H9 (cell line): ENCODE measurements at regions not wholly inside any gene's neighbourhood (a gene's known extent, or its start where the extent isn't known, plus 50 kb on each side); places are given as distances from the start of the nearest gene placed in this dataset.

Source experiments
- DNase-seq: peaks from one replicate; pipeline ENCODE4 v3.0.0-alpha.2; 2017
- H2AFZ ChIP-seq: one replicate; pipeline ENCODE4 v1.6.1; 2013; ENCODE audit warnings: mild to moderate bottlenecking, low read length, control low read depth, moderate library complexity
- H2AK5ac ChIP-seq: 2 replicates; pipeline ENCODE4 v1.6.1; 2013; ENCODE audit warnings: low read length, control low read depth, mixed read lengths; ENCODE audit not compliant: insufficient read length
- H2BK120ac ChIP-seq: one replicate; pipeline ENCODE4 v1.6.1; 2013; ENCODE audit warnings: low read depth, mild to moderate bottlenecking, low read length, control low read depth, inconsistent platforms; ENCODE audit not compliant: poor library complexity, severe bottlenecking
- H2BK12ac ChIP-seq: 2 replicates; pipeline ENCODE4 v1.6.1; 2013; ENCODE audit warnings: low read length, control low read depth, mixed read lengths, low read depth; ENCODE audit not compliant: insufficient read length
- H2BK15ac ChIP-seq: 2 replicates; pipeline ENCODE4 v1.6.1; 2013; ENCODE audit warnings: low read depth, low read length, control low read depth
- H2BK20ac ChIP-seq: one replicate; pipeline ENCODE4 v1.6.1; 2013; ENCODE audit warnings: low read depth, mild to moderate bottlenecking, low read length, control low read depth, inconsistent platforms; ENCODE audit not compliant: poor library complexity, severe bottlenecking
- H2BK5ac ChIP-seq: 2 replicates; pipeline ENCODE4 v1.6.1; 2013; ENCODE audit warnings: low read length, control low read depth, mixed read lengths; ENCODE audit not compliant: insufficient read length
- H3K14ac ChIP-seq: 2 replicates; pipeline ENCODE4 v1.6.1; 2013; ENCODE audit warnings: low read length, control low read depth; ENCODE audit not compliant: insufficient read depth
- H3K18ac ChIP-seq: 2 replicates; pipeline ENCODE4 v1.6.1; 2013; ENCODE audit warnings: low read depth, mild to moderate bottlenecking, mixed read lengths, low read length, control low read depth; ENCODE audit not compliant: insufficient read length
- H3K23ac ChIP-seq: 2 replicates; pipeline ENCODE4 v1.6.1; 2013; ENCODE audit warnings: low read length, control low read depth, mixed read lengths, low read depth; ENCODE audit not compliant: insufficient read length
- H3K23me2 ChIP-seq: 2 replicates; pipeline ENCODE4 v1.6.1; 2013; ENCODE audit warnings: low read depth, mild to moderate bottlenecking, mixed read lengths, low read length, control low read depth; ENCODE audit not compliant: insufficient read length, poor library complexity, severe bottlenecking
- H3K27ac ChIP-seq: 2 replicates; pipeline ENCODE4 v1.5.1; 2013; ENCODE audit warnings: low read length, control low read depth, mixed read lengths, low read depth; ENCODE audit not compliant: insufficient read length
- H3K27me3 ChIP-seq: 2 replicates; pipeline ENCODE4 v1.6.1; 2013; ENCODE audit warnings: low read length, control low read depth, inconsistent platforms; ENCODE audit not compliant: insufficient read depth
- H3K4ac ChIP-seq: 2 replicates; pipeline ENCODE4 v1.6.1; 2013; ENCODE audit warnings: low read depth, mild to moderate bottlenecking, control low read depth, inconsistent platforms, low read length, moderate library complexity
- H3K4me1 ChIP-seq: 2 replicates; pipeline ENCODE4 v1.6.1; 2013; ENCODE audit warnings: low read length, control low read depth, inconsistent platforms; ENCODE audit not compliant: insufficient read depth
- H3K4me2 ChIP-seq: 2 replicates; pipeline ENCODE4 v1.6.1; 2013; ENCODE audit warnings: low read length, control low read depth, mixed read lengths; ENCODE audit not compliant: insufficient read length, insufficient read depth
- H3K56ac ChIP-seq: 2 replicates; pipeline ENCODE4 v1.6.1; 2013; ENCODE audit warnings: low read depth, mild to moderate bottlenecking, mixed read lengths, low read length, control low read depth; ENCODE audit not compliant: insufficient read length
- H3K79me1 ChIP-seq: 2 replicates; pipeline ENCODE4 v1.6.1; 2013; ENCODE audit warnings: low read depth, mild to moderate bottlenecking, moderate library complexity, low read length, control low read depth, inconsistent platforms; ENCODE audit not compliant: insufficient read depth, poor library complexity, severe bottlenecking
- H3K79me2 ChIP-seq: 2 replicates; pipeline ENCODE4 v1.6.1; 2013; ENCODE audit warnings: low read length, control low read depth, inconsistent platforms; ENCODE audit not compliant: insufficient read depth
- H3K9ac ChIP-seq: 2 replicates; pipeline ENCODE4 v1.6.1; 2013; ENCODE audit warnings: low read length, control low read depth, mixed read lengths; ENCODE audit not compliant: insufficient read length; ENCODE audit errors: extremely low read depth
- H3K9me3 ChIP-seq: one replicate; pipeline ENCODE4 v1.6.1; 2013; ENCODE audit warnings: low read depth, low read length, inconsistent platforms; ENCODE audit not compliant: control insufficient read depth
- H3T11ph ChIP-seq: one replicate; pipeline ENCODE4 v1.6.1; 2013; ENCODE audit warnings: mild to moderate bottlenecking, low read length, control low read depth, inconsistent platforms
- H4K20me1 ChIP-seq: one replicate; pipeline ENCODE4 v1.6.1; 2013; ENCODE audit not compliant: control insufficient read depth, insufficient read length, insufficient read depth
- H4K5ac ChIP-seq: 2 replicates; pipeline ENCODE4 v1.6.1; 2013; ENCODE audit warnings: low read depth, mild to moderate bottlenecking, mixed read lengths, low read length, control low read depth; ENCODE audit not compliant: insufficient read length
- H4K8ac ChIP-seq: replicated peaks from 2 replicates; pipeline ENCODE4 v1.6.1; 2013; ENCODE audit warnings: low read length, control low read depth, mixed read lengths, low read depth; ENCODE audit not compliant: insufficient read length
- H4K91ac ChIP-seq: 2 replicates; pipeline ENCODE4 v1.6.1; 2013; ENCODE audit warnings: low read depth, mild to moderate bottlenecking, moderate library complexity, mixed read lengths, low read length, control low read depth; ENCODE audit not compliant: insufficient read length
- H3K27ac Mint-ChIP-seq, 3 experiments: 2 replicates in 2 of 3; 3 replicates in 1 of 3; pipeline ENCODE4 v1.8.0; 2020 to 2021; ENCODE audit warnings: mixed read lengths in 3 of 3, mild to moderate bottlenecking in 1 of 3, moderate library complexity in 1 of 3
- H3K27me3 Mint-ChIP-seq: 2 replicates; pipeline ENCODE4 v1.8.0; 2021; ENCODE audit warnings: low read depth, mild to moderate bottlenecking, moderate library complexity, mixed read lengths
- H3K36me3 Mint-ChIP-seq, 3 experiments: 2 replicates in 2 of 3; 3 replicates in 1 of 3; pipeline ENCODE4 v1.8.0; 2020 to 2021; ENCODE audit warnings: low read depth in 3 of 3, mixed read lengths in 3 of 3; ENCODE audit not compliant: insufficient read depth in 1 of 3
- H3K4me1 Mint-ChIP-seq, 2 experiments: 2 replicates each; pipeline ENCODE4 v1.8.0; 2020; ENCODE audit warnings: mixed read lengths in 2 of 2
- H3K4me3 Mint-ChIP-seq, 2 experiments: 2 replicates in 1 of 2; 3 replicates in 1 of 2; pipeline ENCODE4 v1.8.0; 2020 to 2021; ENCODE audit warnings: mild to moderate bottlenecking in 2 of 2, mixed read lengths in 2 of 2, moderate library complexity in 1 of 2
- H3K9me3 Mint-ChIP-seq, 2 experiments: 2 replicates in 1 of 2; 3 replicates in 1 of 2; pipeline ENCODE4 v1.8.0; 2020; ENCODE audit warnings: mild to moderate bottlenecking in 2 of 2, mixed read lengths in 2 of 2, moderate library complexity in 1 of 2
- CTCF ChIP-seq: fragments of 200-600 bp; sonication (generic); conservative IDR thresholded peaks from 3 replicates; pipeline ENCODE4 v1.8.0; 2021; ENCODE audit warnings: antibody characterized with exemption, mild to moderate bottlenecking
- WGBS: extraction: QIAGEN DNeasy Blood & Tissue Kit; methylation state at CpG from one replicate; pipeline ENCODE4 v1.1.7; 2013; ENCODE audit warnings: missing lambda C conversion rate, low lambda C conversion rate, mixed read lengths; ENCODE audit not compliant: insufficient read length; ENCODE audit errors: extremely low coverage; 5-methylcytosine and 5-hydroxymethylcytosine counted together

- H3K9ac ChIP-seq, result no peak overlapping the region
- H3T11ph ChIP-seq, result no peak overlapping the region
- no peak overlapping the region for H2BK15ac ChIP-seq
- no peak overlapping the region for H3K56ac ChIP-seq
- no peak overlapping the region for H2BK12ac ChIP-seq
- H3K23me2 ChIP-seq, result no peaks in the 10 kb centered on the region
- no peak overlapping the region for H3K23ac ChIP-seq
- H3K4me2 ChIP-seq, result no peak overlapping the region
- no peaks in the 10 kb centered on the region for H3K27me3 ChIP-seq
- no peak overlapping the region for H2BK20ac ChIP-seq
- H3K79me2 ChIP-seq, result no peaks in the 10 kb centered on the region
- H3K9me3 ChIP-seq, result no peaks in the 10 kb centered on the region
- Mint-ChIP-seq H3K27me3 (no peaks in the 10 kb centered on the region; the same call in none of the 2 replicates), H3K4me1 (peaks cover 18 to 19% of the 10 kb centered on the region in 2 experiments), H3K27ac (peak overlapping the region; percentile 4 to 55 (median 11); a peak in 4 of 7 replicates), H3K4me3 (no peak overlapping the region), H3K9me3 (no peaks in the 10 kb centered on the region), H3K36me3 (no peaks in the 10 kb centered on the region; a peak in 1 of 7 replicates)
- no peak overlapping the region for H2AK5ac ChIP-seq
- H2AFZ ChIP-seq, result peak overlapping the region; percentile 48
- H3K18ac ChIP-seq, result no peak overlapping the region
- no peaks in the 10 kb centered on the region for H4K20me1 ChIP-seq
- DNase-seq, result no peak
- H4K8ac ChIP-seq, result no peak overlapping the region
- no peak overlapping the region for H4K91ac ChIP-seq
- H3K79me1 ChIP-seq, result no peaks in the 10 kb centered on the region
- no CpG with 5 or more reads among the region's 5 CpGs for WGBS
- H2BK120ac ChIP-seq, result no peak overlapping the region
- H3K27ac ChIP-seq, result no peak overlapping the region
- no peaks in the 10 kb centered on the region for H3K4me1 ChIP-seq
- H3K4ac ChIP-seq, result no peak overlapping the region
- no peak overlapping the region for H4K5ac ChIP-seq
- H2BK5ac ChIP-seq, result no peak overlapping the region
- no peak overlapping the region for H3K14ac ChIP-seq
- TF ChIP-seq CTCF, result no peak
These were observed 243.4 kb downstream of the IGSF11 start for GRCh38 chr3:118791246-118791645.
